Breast epithelium (tissue), 4 donors: ENCODE measurements at regions not wholly inside any gene's neighbourhood (a gene's known extent, or its start where the extent isn't known, plus 50 kb on each side); places are given as distances from the start of the nearest gene placed in this dataset.

ENCODE experiments used
- DNase-seq, 2 donors: peaks; one replicate each; pipeline ENCODE4 v3.0.0-alpha.2; 2019; ENCODE audit warnings: low spot score in 2 of 2
- H3K27ac ChIP-seq, 2 donors: fragments of 200-600 bp; sonication (generic) in 1 of 2; one replicate each; pipeline ENCODE4 v1.5.1; 2016 to 2019; ENCODE audit warnings: mild to moderate bottlenecking in 1 of 2
- H3K27me3 ChIP-seq, 2 donors: fragments of 200-600 bp; sonication (generic) in 1 of 2; one replicate each; pipeline versions ENCODE4 v1.5.1 to v1.6.0; 2017 to 2019; ENCODE audit warnings: control low read depth in 1 of 2, mild to moderate bottlenecking in 1 of 2
- H3K36me3 ChIP-seq: fragments of 200-600 bp; one replicate; pipeline ENCODE4 v1.5.1; 2019
- H3K4me1 ChIP-seq, 2 donors: fragments of 200-600 bp; sonication (generic); one replicate each; pipeline ENCODE4 v1.5.1; 2016 to 2019; ENCODE audit warnings: control low read depth in 1 of 2
- H3K4me3 ChIP-seq, 3 donors: fragments of 200-600 bp; sonication (generic); 1 replicate in 2 of 3; 2 replicates in 1 of 3; pipeline ENCODE4 v1.5.1; 2016 to 2019; ENCODE audit warnings: mild to moderate bottlenecking in 3 of 3, moderate library complexity in 2 of 3
- H3K9me3 ChIP-seq, 2 donors: fragments of 200-600 bp; sonication (generic) in 1 of 2; one replicate each; pipeline ENCODE4 v1.5.1; 2016 to 2019; ENCODE audit warnings: control low read depth in 1 of 2
- CTCF ChIP-seq, 3 donors: fragments of 450-650 bp; IDR thresholded peaks; one replicate each; pipeline ENCODE4 v1.5.1; 2016 to 2017; ENCODE audit warnings: antibody characterized with exemption in 3 of 3, mild to moderate bottlenecking in 3 of 3, moderate library complexity in 3 of 3
- POLR2A ChIP-seq: fragments of 450-650 bp; IDR thresholded peaks from one replicate; pipeline ENCODE4 v1.6.1; 2016; ENCODE audit warnings: antibody characterized with exemption, mild to moderate bottlenecking, moderate library complexity
- POLR2AphosphoS5 ChIP-seq, 3 donors: sonication (generic); formaldehyde crosslinking; IDR thresholded peaks; one replicate each; pipeline ENCODE4 v1.6.1; 2017; ENCODE audit warnings: antibody characterized with exemption in 3 of 3
- intact Hi-C: fragments of 100-400 bp; cut with DNase I; formaldehyde crosslinking; loops from one replicate; pipeline ENCODE4 v1.15.1; 2023; ENCODE audit warnings: low total_unique reads

GRCh38 chr17:12421077-12421476 lies 244.6 kb upstream of the MYOCD start:
- Histone ChIP-seq H3K27ac (no peak overlapping the region), H3K4me1 (no peaks in the 10 kb centered on the region)
- TF ChIP-seq POLR2AphosphoS5 (IDR thresholded peaks at IDR 0.05) (no peak), CTCF (IDR thresholded peaks at IDR 0.05) (no peak), POLR2A (no peak)

GRCh38 chr17:12421646-12422306 lies 243.9 kb upstream of the MYOCD start:
- intact Hi-C loops = loop anchor here (5.0 kb wide), 1 partner anchor 334 kb away; no protein-coding TSS in a partner anchor
- TF ChIP-seq CTCF (IDR thresholded peaks at IDR 0.05) (no peak), POLR2AphosphoS5 (IDR thresholded peaks at IDR 0.05) (no peak), POLR2A (no peak)

More at GRCh38 chr17:12421077-12421476, 244.6 kb upstream of the MYOCD start:
- no peak overlapping the region for H3K4me3 ChIP-seq
- H3K36me3 ChIP-seq = no peaks in the 10 kb centered on the region
- H3K27me3 ChIP-seq = no peaks in the 10 kb centered on the region
- intact Hi-C loops = loop anchor here (5.0 kb wide), 1 partner anchor 334 kb away; no protein-coding TSS in a partner anchor
- DNase-seq = no peak
- H3K9me3 ChIP-seq = peaks cover 0 to 4% of the 10 kb centered on the region in 2 donors

GRCh38 chr17:12422651-12423050 lies 243.0 kb upstream of the MYOCD start:
- no peaks in the 10 kb centered on the region for H3K36me3 ChIP-seq
- TF ChIP-seq CTCF (IDR thresholded peaks at IDR 0.05) = no peak
- TF ChIP-seq POLR2A = no peak
- no peak for TF ChIP-seq POLR2AphosphoS5 (IDR thresholded peaks at IDR 0.05)
- no peaks in the 10 kb centered on the region for H3K4me1 ChIP-seq
- H3K9me3 ChIP-seq = peaks cover 0 to 4% of the 10 kb centered on the region in 2 donors
- no peaks in the 10 kb centered on the region for H3K27me3 ChIP-seq
- peak in 1 of 2 donors; percentile 65 for DNase-seq
- H3K4me3 ChIP-seq = no peak overlapping the region
- intact Hi-C loops = loop anchor here (5.0 kb wide), 1 partner anchor 335 kb away; no protein-coding TSS in a partner anchor
- H3K27ac ChIP-seq = no peak overlapping the region

More at GRCh38 chr17:12421646-12422306, 243.9 kb upstream of the MYOCD start:
- peaks cover 0 to 4% of the 10 kb centered on the region in 2 donors for H3K9me3 ChIP-seq
- H3K27me3 ChIP-seq = no peaks in the 10 kb centered on the region
- no peak for DNase-seq
- no peaks in the 10 kb centered on the region for H3K4me1 ChIP-seq
- H3K36me3 ChIP-seq = no peaks in the 10 kb centered on the region
- no peak overlapping the region for H3K27ac ChIP-seq
- no peak overlapping the region for H3K4me3 ChIP-seq

GRCh38 chr17:12423337-12423736 lies 242.4 kb upstream of the MYOCD start:
- no peak for DNase-seq
- no peaks in the 10 kb centered on the region for H3K36me3 ChIP-seq

More at GRCh38 chr17:12423337-12423736, 242.4 kb upstream of the MYOCD start:
- no peak overlapping the region for H3K4me3 ChIP-seq
- H3K27ac ChIP-seq = no peak overlapping the region
- H3K9me3 ChIP-seq = peaks cover 0 to 4% of the 10 kb centered on the region in 2 donors
- intact Hi-C loops = loop anchor here (5.0 kb wide), 1 partner anchor 336 kb away; no protein-coding TSS in a partner anchor
- no peaks in the 10 kb centered on the region for H3K4me1 ChIP-seq
- TF ChIP-seq POLR2A (no peak), CTCF (IDR thresholded peaks at IDR 0.05) (no peak), POLR2AphosphoS5 (IDR thresholded peaks at IDR 0.05) (no peak)
- H3K27me3 ChIP-seq = no peaks in the 10 kb centered on the region
